Gastroesophageal sphincter (tissue), 4 donors: ENCODE measurements at regions not wholly inside any gene's neighbourhood (a gene's known extent, or its start where the extent isn't known, plus 50 kb on each side); places are given as distances from the start of the nearest gene placed in this dataset.

Source experiments
- ATAC-seq: fragments of 150-250 bp; one replicate; pipeline ENCODE4 v1.9.1; 2016; ENCODE audit warnings: mild to moderate bottlenecking, moderate library complexity
- H3K27ac ChIP-seq, 4 donors: fragments of 200-600 bp; sonication (generic) in 3 of 4; 1 replicate in 3 of 4; 2 replicates in 1 of 4; pipeline ENCODE4 v1.5.1; 2016 to 2019
- H3K27me3 ChIP-seq: fragments of 200-600 bp; sonication (generic); one replicate; pipeline ENCODE4 v1.5.1; 2019
- H3K36me3 ChIP-seq, 2 donors: fragments of 200-600 bp; sonication (generic); one replicate each; pipeline ENCODE4 v1.5.1; 2019; ENCODE audit warnings: control low read depth in 1 of 2
- H3K4me1 ChIP-seq, 3 donors: fragments of 200-600 bp; sonication (generic); 1 replicate in 2 of 3; 2 replicates in 1 of 3; pipeline ENCODE4 v1.5.1; 2016 to 2019; ENCODE audit warnings: control low read depth in 2 of 3
- H3K4me3 ChIP-seq, 2 donors: fragments of 200-600 bp; sonication (generic); one replicate each; pipeline ENCODE4 v1.5.1; 2019; ENCODE audit warnings: mild to moderate bottlenecking in 1 of 2, moderate library complexity in 1 of 2
- H3K9me3 ChIP-seq, 3 donors: fragments of 200-600 bp; sonication (generic); one replicate each; pipeline ENCODE4 v1.5.1; 2017 to 2019; ENCODE audit warnings: control low read depth in 2 of 3
- CTCF ChIP-seq, 4 experiments: fragments of 200-600 bp in 2 of 4; fragments of 450-650 bp in 2 of 4; sonication (generic) in 1 of 4; IDR thresholded peaks; one replicate each; pipeline ENCODE4 v1.5.1; 2017 to 2019; ENCODE audit warnings: antibody characterized with exemption in 4 of 4, mild to moderate bottlenecking in 2 of 4, moderate library complexity in 2 of 4
- EP300 ChIP-seq: sonication (generic); formaldehyde crosslinking; IDR thresholded peaks from one replicate; pipeline ENCODE4 v1.6.1; 2017; ENCODE audit warnings: antibody characterized with exemption, mild to moderate bottlenecking
- POLR2A ChIP-seq, 2 donors: fragments of 450-650 bp; IDR thresholded peaks; one replicate each; pipeline ENCODE4 v1.6.1; 2017; ENCODE audit warnings: antibody characterized with exemption in 2 of 2, mild to moderate bottlenecking in 2 of 2, moderate library complexity in 1 of 2
- POLR2AphosphoS5 ChIP-seq: sonication (generic); formaldehyde crosslinking; IDR thresholded peaks from one replicate; pipeline ENCODE4 v1.6.1; 2017; ENCODE audit warnings: antibody characterized with exemption
- WGBS, 2 donors: methylation state at CpG; one replicate each; pipeline ENCODE4 v1.1.5; 2018; ENCODE audit warnings: low coverage in 1 of 2; 5-methylcytosine and 5-hydroxymethylcytosine counted together

- no peaks in the 10 kb centered on the region for H3K9me3 ChIP-seq
- H3K4me1 ChIP-seq = no peaks in the 10 kb centered on the region
- no peak overlapping the region for H3K4me3 ChIP-seq
- no peak for TF ChIP-seq POLR2AphosphoS5
- no peak for TF ChIP-seq EP300
- no peak for TF ChIP-seq CTCF (IDR thresholded peaks at IDR 0.05)
- TF ChIP-seq POLR2A (IDR thresholded peaks at IDR 0.05) = no peak
- peaks cover 5% of the 10 kb centered on the region for H3K27me3 ChIP-seq
- H3K27ac ChIP-seq = no peak overlapping the region
- no peak for ATAC-seq
- H3K36me3 ChIP-seq = no peaks in the 10 kb centered on the region
- WGBS, 2 donors = 56 to 65% methylated on average over 2 of the region's 2 CpGs
Observed at GRCh38 chr3:5580826-5581225, 393.3 kb downstream of the EDEM1 start.

GRCh38 chr3:5581743-5582142, 394.2 kb downstream of the EDEM1 start:
- 75 to 90% methylated on average over 2 of the region's 2 CpGs for WGBS, 2 donors
- no peak for TF ChIP-seq POLR2A (IDR thresholded peaks at IDR 0.05)
- TF ChIP-seq POLR2AphosphoS5 = no peak
- no peak for TF ChIP-seq EP300
- TF ChIP-seq CTCF (IDR thresholded peaks at IDR 0.05) = no peak
- no peak for ATAC-seq
- no peaks in the 10 kb centered on the region for H3K36me3 ChIP-seq
- peaks cover 5% of the 10 kb centered on the region for H3K27me3 ChIP-seq
- H3K4me1 ChIP-seq = no peaks in the 10 kb centered on the region
- H3K9me3 ChIP-seq = no peaks in the 10 kb centered on the region
- H3K27ac ChIP-seq = no peak overlapping the region
- no peak overlapping the region for H3K4me3 ChIP-seq

- 0 to 13% methylated on average over 4 of the region's 4 CpGs for WGBS, 2 donors
- TF ChIP-seq POLR2A (IDR thresholded peaks at IDR 0.05) = no peak
- TF ChIP-seq EP300 = no peak
- TF ChIP-seq CTCF (IDR thresholded peaks at IDR 0.05) = no peak
- TF ChIP-seq POLR2AphosphoS5 = no peak
- no peaks in the 10 kb centered on the region for H3K9me3 ChIP-seq
Observed at GRCh38 chr3:5583920-5584319, 396.4 kb downstream of the EDEM1 start.

GRCh38 chr3:5585085-5585484, 397.6 kb downstream of the EDEM1 start:
- WGBS, 2 donors = 77% methylated on average over 2 of the region's 2 CpGs; no CpG with 5 or more reads in 1 of the 2 donors
- ATAC-seq = no peak
- Histone ChIP-seq H3K9me3 (no peaks in the 10 kb centered on the region), H3K4me1 (no peaks in the 10 kb centered on the region), H3K27ac (no peak overlapping the region), H3K4me3 (no peak overlapping the region), H3K27me3 (peaks cover 5% of the 10 kb centered on the region), H3K36me3 (no peaks in the 10 kb centered on the region)
- TF ChIP-seq CTCF (IDR thresholded peaks at IDR 0.05) = no peak
- no peak for TF ChIP-seq EP300
- no peak for TF ChIP-seq POLR2AphosphoS5
- no peak for TF ChIP-seq POLR2A (IDR thresholded peaks at IDR 0.05)

More at GRCh38 chr3:5583920-5584319, 396.4 kb downstream of the EDEM1 start:
- no peaks in the 10 kb centered on the region for H3K4me1 ChIP-seq
- H3K36me3 ChIP-seq = no peaks in the 10 kb centered on the region
- no peak overlapping the region for H3K27ac ChIP-seq
- ATAC-seq = no peak
- no peak overlapping the region for H3K4me3 ChIP-seq
- peaks cover 5% of the 10 kb centered on the region for H3K27me3 ChIP-seq

- Histone ChIP-seq H3K4me1 (no peaks in the 10 kb centered on the region), H3K27ac (no peak overlapping the region), H3K36me3 (no peaks in the 10 kb centered on the region), H3K9me3 (peaks cover 0 to 6% (median 0%) of the 10 kb centered on the region in 3 donors), H3K4me3 (no peak overlapping the region), H3K27me3 (no peaks in the 10 kb centered on the region)
- TF ChIP-seq CTCF (IDR thresholded peaks at IDR 0.05) (no peak), POLR2AphosphoS5 (no peak), POLR2A (IDR thresholded peaks at IDR 0.05) (no peak), EP300 (no peak)
- ATAC-seq = no peak
- 78 to 82% methylated on average over 1 of the region's 1 CpG for WGBS, 2 donors
Observed at GRCh38 chr3:5606884-5607472, 419.5 kb downstream of the EDEM1 start.
